ENCODE measurements at regions not wholly inside any gene's neighbourhood (a gene's known extent, or its start where the extent isn't known, plus 50 kb on each side); places are given as distances from the start of the nearest gene placed in this dataset.
"Not testable (repeated sequence)": the region's sequence is repeated elsewhere in the genome, so short reads cannot be mapped to it uniquely, and the experiment has no call there.

GRCh38 chr2:8550937-8551621 lies 130.8 kb upstream of the ID2 start:
- no peak for DNase-seq (ENCODE audit: low read depth)

- DNase-seq (ENCODE audit: low read depth): no peak
Observed at GRCh38 chr2:8551622-8552074, 130.2 kb upstream of the ID2 start.

GRCh38 chr2:8552293-8552801 lies 129.5 kb upstream of the ID2 start:
- no peak for DNase-seq (ENCODE audit: low read depth)

GRCh38 chr2:8553643-8554042 lies 128.2 kb upstream of the ID2 start:
- no peak for DNase-seq (ENCODE audit: low read depth)

GRCh38 chr2:8554296-8554806 lies 127.5 kb upstream of the ID2 start:
- no peak for DNase-seq (ENCODE audit: low read depth)

GRCh38 chr2:8555543-8555942 lies 126.3 kb upstream of the ID2 start:
- no peak for DNase-seq (ENCODE audit: low read depth)

GRCh38 chr2:8558096-8558495 lies 123.8 kb upstream of the ID2 start:
- DNase-seq (ENCODE audit: low read depth): no peak

GRCh38 chr2:8558956-8559355 lies 122.9 kb upstream of the ID2 start:
- no peak for DNase-seq (ENCODE audit: low read depth)

GRCh38 chr2:8559805-8560204 lies 122.1 kb upstream of the ID2 start:
- no peak for DNase-seq (ENCODE audit: low read depth)

- not testable (repeated sequence) for DNase-seq (ENCODE audit: low read depth)
Observed at GRCh38 chr2:8561692-8562091, 120.2 kb upstream of the ID2 start.

GRCh38 chr2:8563814-8564474 lies 117.9 kb upstream of the ID2 start:
- DNase-seq (ENCODE audit: low read depth): no peak

- DNase-seq (ENCODE audit: low read depth): no peak
Observed at GRCh38 chr2:8564475-8564874, 117.4 kb upstream of the ID2 start.

- no peak for DNase-seq (ENCODE audit: low read depth)
Observed at GRCh38 chr2:8565399-8566154, 116.3 kb upstream of the ID2 start.

GRCh38 chr2:8566155-8566670 lies 115.6 kb upstream of the ID2 start:
- no peak for DNase-seq (ENCODE audit: low read depth)

GRCh38 chr2:8566774-8567468 lies 114.9 kb upstream of the ID2 start:
- DNase-seq (ENCODE audit: low read depth): no peak

- no peak for DNase-seq (ENCODE audit: low read depth)
Observed at GRCh38 chr2:8567469-8568260, 114.2 kb upstream of the ID2 start.

GRCh38 chr2:8568543-8569302 lies 113.1 kb upstream of the ID2 start:
- DNase-seq (ENCODE audit: low read depth): no peak

GRCh38 chr2:8569332-8569930 lies 112.4 kb upstream of the ID2 start:
- DNase-seq (ENCODE audit: low read depth): no peak

- no peak for DNase-seq (ENCODE audit: low read depth)
Observed at GRCh38 chr2:8570637-8571036, 111.2 kb upstream of the ID2 start.
